ENCODE measurements at regions not wholly inside any gene's neighbourhood (a gene's known extent, or its start where the extent isn't known, plus 50 kb on each side); places are given as distances from the start of the nearest gene placed in this dataset.

GRCh38 chr14:24694680-24695079, 60.7 kb upstream of the GZMB start:
- TF ChIP-seq, protein P1, sequence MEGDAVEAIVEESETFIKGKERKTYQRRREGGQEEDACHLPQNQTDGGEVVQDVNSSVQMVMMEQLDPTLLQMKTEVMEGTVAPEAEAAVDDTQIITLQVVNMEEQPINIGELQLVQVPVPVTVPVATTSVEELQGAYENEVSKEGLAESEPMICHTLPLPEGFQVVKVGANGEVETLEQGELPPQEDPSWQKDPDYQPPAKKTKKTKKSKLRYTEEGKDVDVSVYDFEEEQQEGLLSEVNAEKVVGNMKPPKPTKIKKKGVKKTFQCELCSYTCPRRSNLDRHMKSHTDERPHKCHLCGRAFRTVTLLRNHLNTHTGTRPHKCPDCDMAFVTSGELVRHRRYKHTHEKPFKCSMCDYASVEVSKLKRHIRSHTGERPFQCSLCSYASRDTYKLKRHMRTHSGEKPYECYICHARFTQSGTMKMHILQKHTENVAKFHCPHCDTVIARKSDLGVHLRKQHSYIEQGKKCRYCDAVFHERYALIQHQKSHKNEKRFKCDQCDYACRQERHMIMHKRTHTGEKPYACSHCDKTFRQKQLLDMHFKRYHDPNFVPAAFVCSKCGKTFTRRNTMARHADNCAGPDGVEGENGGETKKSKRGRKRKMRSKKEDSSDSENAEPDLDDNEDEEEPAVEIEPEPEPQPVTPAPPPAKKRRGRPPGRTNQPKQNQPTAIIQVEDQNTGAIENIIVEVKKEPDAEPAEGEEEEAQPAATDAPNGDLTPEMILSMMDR (IDR thresholded peaks at IDR 0.05; ENCODE audit: low read depth, low read length, missing control alignments): no peak
- no peak overlapping the region for H3K4me3 ChIP-seq (replicated peaks; ENCODE audit: low read depth, low read length)

DNA sequence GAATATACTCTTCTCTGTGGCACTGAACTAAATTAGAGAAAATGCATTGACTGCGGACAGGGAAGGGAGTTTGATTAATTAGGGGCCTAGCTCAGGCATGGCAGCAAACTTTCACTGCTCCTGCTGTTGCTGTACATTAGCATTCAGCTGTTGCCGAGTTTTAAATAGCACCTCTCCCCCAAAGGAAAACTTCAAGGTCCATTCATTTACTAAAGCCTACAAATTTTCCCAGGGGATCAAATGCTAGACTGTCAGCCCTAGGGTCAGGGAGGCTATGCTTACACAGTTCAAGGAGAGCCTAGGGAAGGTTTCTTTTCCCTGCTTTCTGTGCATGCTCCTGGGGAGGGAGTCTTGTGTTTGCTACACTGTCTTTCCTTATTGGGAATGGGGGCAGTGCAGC, 60.0 kb upstream of the GZMB start:
- TF ChIP-seq, protein P1 (IDR thresholded peaks at IDR 0.05; ENCODE audit: low read depth, low read length, missing control alignments): no peak
- DNase-seq (ENCODE audit: extremely low read depth, low read depth): no peak
- no peak overlapping the region for H3K4me3 ChIP-seq (replicated peaks; ENCODE audit: low read depth, low read length)

More at GRCh38 chr14:24694680-24695079, 60.7 kb upstream of the GZMB start:
- no peak for DNase-seq (ENCODE audit: extremely low read depth, low read depth)

DNA sequence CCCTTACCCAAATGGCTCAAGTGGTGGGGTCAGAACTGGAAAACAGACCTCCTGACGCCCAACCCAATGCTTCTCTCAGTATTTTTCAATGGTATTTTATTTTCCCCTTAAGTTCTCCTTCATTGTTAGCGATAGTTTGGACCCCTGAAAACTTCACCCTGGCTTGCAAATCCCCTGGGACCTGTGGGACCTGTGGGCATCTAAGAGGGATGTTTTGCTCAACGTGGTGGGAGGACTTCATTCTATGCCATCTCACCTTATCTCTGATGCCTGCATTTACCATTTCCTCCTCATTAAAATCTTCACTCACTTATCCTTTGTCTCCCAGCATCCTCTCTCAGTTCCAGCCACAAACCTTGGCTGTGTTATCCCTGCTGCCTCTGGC, 59.4 kb upstream of the GZMB start:
- DNase-seq (ENCODE audit: extremely low read depth, low read depth): no peak
- TF ChIP-seq, protein P1 (IDR thresholded peaks at IDR 0.05; ENCODE audit: low read depth, low read length, missing control alignments): no peak
- no peak overlapping the region for H3K4me3 ChIP-seq (replicated peaks; ENCODE audit: low read depth, low read length)

GRCh38 chr14:24692382-24693352, 58.7 kb upstream of the GZMB start:
- H3K4me3 ChIP-seq (replicated peaks; ENCODE audit: low read depth, low read length): no peak overlapping the region
- TF ChIP-seq, protein P1 (IDR thresholded peaks at IDR 0.05; ENCODE audit: low read depth, low read length, missing control alignments): no peak
- DNase-seq (ENCODE audit: extremely low read depth, low read depth): no peak

- DNase-seq (ENCODE audit: extremely low read depth, low read depth): no peak
- H3K4me3 ChIP-seq (replicated peaks; ENCODE audit: low read depth, low read length): no peak overlapping the region
Measured at GRCh38 chr14:24690492-24690891, 56.5 kb upstream of the GZMB start.

DNA sequence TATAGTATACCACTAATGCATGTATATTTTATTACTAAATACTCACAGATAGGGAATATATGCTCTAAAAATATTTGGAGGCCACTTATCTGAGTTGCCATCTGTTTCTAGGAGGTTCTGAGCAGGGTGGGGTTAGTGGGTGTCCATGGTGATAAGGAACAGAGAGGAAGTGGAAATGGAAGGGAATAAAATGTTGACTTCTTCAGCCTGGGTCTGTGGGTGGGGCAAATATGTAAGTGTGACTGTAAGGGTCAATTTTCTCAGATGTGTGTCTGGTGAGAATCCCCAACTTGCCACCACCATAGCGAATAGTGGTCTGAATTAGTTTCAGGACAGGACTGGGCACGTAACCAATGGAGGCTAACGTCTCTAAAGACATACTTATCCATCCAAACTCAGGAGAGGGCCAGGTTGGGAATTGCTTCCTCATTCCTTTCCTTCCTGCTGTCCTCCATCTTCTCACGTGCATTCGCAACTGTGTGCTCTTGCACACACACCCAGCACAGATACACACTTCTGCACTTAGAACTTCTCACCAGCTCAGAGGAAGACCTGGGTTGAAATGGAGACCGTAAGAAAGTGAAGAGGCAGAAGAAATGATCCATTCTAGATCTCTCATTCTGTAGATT, 54.2 kb upstream of the GZMB start:
- H3K4me3 ChIP-seq (replicated peaks; ENCODE audit: low read depth, low read length): no peak overlapping the region
- TF ChIP-seq, protein P1 (IDR thresholded peaks at IDR 0.05; ENCODE audit: low read depth, low read length, missing control alignments): no peak
- no peak for DNase-seq (ENCODE audit: extremely low read depth, low read depth)

More at GRCh38 chr14:24690492-24690891, 56.5 kb upstream of the GZMB start:
- TF ChIP-seq, protein P1 (IDR thresholded peaks at IDR 0.05; ENCODE audit: low read depth, low read length, missing control alignments): no peak

Data from HFF-Myc (cell line).